AG04450 (cell line): ENCODE measurements at regions not wholly inside any gene's neighbourhood (a gene's known extent, or its start where the extent isn't known, plus 50 kb on each side); places are given as distances from the start of the nearest gene placed in this dataset.

ENCODE experiments used
- CTCF ChIA-PET: fragments of 300-600, 350-600 bp; formaldehyde crosslinking; extraction: SDS; loops from one replicate; lab custom pipeline; 2022; ENCODE audit warnings: antibody characterized with exemption, inconsistent platforms; lab: Charles Lee
- POLR2A ChIA-PET: fragments of 350-600 bp; formaldehyde crosslinking; extraction: SDS; loops from one replicate; lab custom pipeline; 2021; ENCODE audit warnings: antibody characterized with exemption, inconsistent platforms; lab: Yijun Ruan, JAX
- DNase-seq: peaks from one replicate; pipeline ENCODE4 v3.0.0-alpha.2; 2011; ENCODE audit warnings: low read depth, low spot score
- H3K27ac ChIP-seq: one replicate; pipeline ENCODE4 v1.5.1; 2012; ENCODE audit warnings: low read depth, low read length, control low read depth
- H3K27me3 ChIP-seq: one replicate; pipeline ENCODE4 v1.6.0; 2012; ENCODE audit warnings: low read length; ENCODE audit not compliant: control insufficient read depth, insufficient read depth
- H3K4me3 ChIP-seq: 2 replicates; pipeline ENCODE4 v1.5.1; 2011; ENCODE audit warnings: mild to moderate bottlenecking, low read depth, low read length, control low read depth
- H3K9me3 ChIP-seq: 2 replicates; pipeline ENCODE4 v1.5.1; 2012; ENCODE audit warnings: low read length; ENCODE audit not compliant: control insufficient read depth, insufficient read depth
- TF ChIP-seq, protein P1 (sequence below): IDR thresholded peaks from 2 replicates; pipeline ENCODE4 v1.5.1; 2011; ENCODE audit warnings: low read depth, low read length, control low read depth, inconsistent platforms

DNA sequence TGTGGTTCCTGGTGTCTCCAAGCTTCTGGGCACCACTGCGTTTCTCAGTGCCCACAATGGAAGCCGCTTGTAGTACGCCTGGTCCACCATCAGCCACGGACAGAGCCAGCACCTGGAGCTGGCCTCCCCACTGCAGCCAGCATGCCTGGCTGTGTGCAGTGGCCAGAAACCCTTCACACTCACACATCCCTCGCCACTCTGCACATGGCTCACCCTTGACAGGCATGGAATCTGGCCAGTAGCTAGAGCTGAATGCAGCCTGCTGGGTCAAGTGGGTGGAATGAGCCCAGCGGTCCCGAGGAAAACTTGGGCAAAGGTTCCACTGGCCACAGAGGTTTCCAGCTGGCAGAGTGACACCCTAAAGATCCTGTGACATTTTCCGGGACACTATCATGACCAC is 146.0 kb upstream of the ADO start:
- Histone ChIP-seq H3K27ac (no peak overlapping the region), H3K9me3 (peaks cover 2% of the 10 kb centered on the region; the same call in 1 of the 2 replicates), H3K27me3 (peaks cover 4% of the 10 kb centered on the region), H3K4me3 (no peak overlapping the region)
- ChIA-PET POLR2A (no interaction called here), CTCF (no interaction called here)
- no peak for DNase-seq
- TF ChIP-seq, protein P1, sequence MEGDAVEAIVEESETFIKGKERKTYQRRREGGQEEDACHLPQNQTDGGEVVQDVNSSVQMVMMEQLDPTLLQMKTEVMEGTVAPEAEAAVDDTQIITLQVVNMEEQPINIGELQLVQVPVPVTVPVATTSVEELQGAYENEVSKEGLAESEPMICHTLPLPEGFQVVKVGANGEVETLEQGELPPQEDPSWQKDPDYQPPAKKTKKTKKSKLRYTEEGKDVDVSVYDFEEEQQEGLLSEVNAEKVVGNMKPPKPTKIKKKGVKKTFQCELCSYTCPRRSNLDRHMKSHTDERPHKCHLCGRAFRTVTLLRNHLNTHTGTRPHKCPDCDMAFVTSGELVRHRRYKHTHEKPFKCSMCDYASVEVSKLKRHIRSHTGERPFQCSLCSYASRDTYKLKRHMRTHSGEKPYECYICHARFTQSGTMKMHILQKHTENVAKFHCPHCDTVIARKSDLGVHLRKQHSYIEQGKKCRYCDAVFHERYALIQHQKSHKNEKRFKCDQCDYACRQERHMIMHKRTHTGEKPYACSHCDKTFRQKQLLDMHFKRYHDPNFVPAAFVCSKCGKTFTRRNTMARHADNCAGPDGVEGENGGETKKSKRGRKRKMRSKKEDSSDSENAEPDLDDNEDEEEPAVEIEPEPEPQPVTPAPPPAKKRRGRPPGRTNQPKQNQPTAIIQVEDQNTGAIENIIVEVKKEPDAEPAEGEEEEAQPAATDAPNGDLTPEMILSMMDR, result no peak

GRCh38 chr10:62661143-62661542 is 143.4 kb upstream of the ADO start:
- TF ChIP-seq, protein P1, result no peak
- CTCF ChIA-PET, result no interaction called here
- POLR2A ChIA-PET, result no interaction called here

GRCh38 chr10:62662486-62662885 is 142.0 kb upstream of the ADO start:
- H3K9me3 ChIP-seq, result no peaks in the 10 kb centered on the region; the same call in 1 of the 2 replicates
- TF ChIP-seq, protein P1, result no peak
- POLR2A ChIA-PET, result no interaction called here
- DNase-seq, result no peak
- no peak overlapping the region for H3K4me3 ChIP-seq
- CTCF ChIA-PET, result interaction anchor here (0.6 kb wide), 1 partner anchor 315 kb away, joined by 4 read pairs; no protein-coding TSS in a partner anchor
- H3K27me3 ChIP-seq, result peaks cover 4% of the 10 kb centered on the region
- H3K27ac ChIP-seq, result no peak overlapping the region

More at GRCh38 chr10:62661143-62661542, 143.4 kb upstream of the ADO start:
- peaks cover 4% of the 10 kb centered on the region for H3K27me3 ChIP-seq
- H3K9me3 ChIP-seq, result peaks cover 2% of the 10 kb centered on the region; the same call in 1 of the 2 replicates
- DNase-seq, result no peak
- H3K27ac ChIP-seq, result no peak overlapping the region
- no peak overlapping the region for H3K4me3 ChIP-seq

- TF ChIP-seq, protein P1, result no peak
Measured at GRCh38 chr10:62665771-62666170, 138.7 kb upstream of the ADO start.

DNA sequence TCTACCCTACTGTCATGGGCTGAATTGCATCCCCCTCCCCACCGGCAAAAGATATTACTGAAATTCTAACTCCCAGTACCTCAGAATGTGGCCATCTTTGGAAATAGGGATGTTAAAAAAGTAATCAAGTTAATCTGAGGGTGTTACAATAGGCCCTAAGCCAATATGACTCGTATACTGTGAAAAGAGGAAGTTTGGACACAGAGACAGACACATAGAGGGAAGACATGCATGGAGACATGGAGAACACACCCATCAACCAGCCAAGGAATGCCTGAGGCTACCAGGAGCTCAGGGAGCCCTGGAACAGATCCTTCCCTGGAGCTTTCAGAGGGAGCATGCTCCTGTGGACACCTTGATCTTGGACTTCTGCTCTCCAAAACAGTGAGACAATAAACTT is 138.2 kb upstream of the ADO start:
- ChIA-PET CTCF (no interaction called here), POLR2A (no interaction called here)
- H3K4me3 ChIP-seq, result no peak overlapping the region
- DNase-seq, result no peak
- H3K9me3 ChIP-seq, result no peaks in the 10 kb centered on the region
- no peak overlapping the region for H3K27ac ChIP-seq
- H3K27me3 ChIP-seq, result no peaks in the 10 kb centered on the region
- TF ChIP-seq, protein P1, result no peak

More at GRCh38 chr10:62665771-62666170, 138.7 kb upstream of the ADO start:
- no peak for DNase-seq
- no peak overlapping the region for H3K4me3 ChIP-seq
- no peaks in the 10 kb centered on the region for H3K9me3 ChIP-seq
- no peaks in the 10 kb centered on the region for H3K27me3 ChIP-seq
- H3K27ac ChIP-seq, result no peak overlapping the region
- ChIA-PET CTCF (no interaction called here), POLR2A (no interaction called here)
